Testis (tissue), 2 donors: ENCODE measurements at regions not wholly inside any gene's neighbourhood (a gene's known extent, or its start where the extent isn't known, plus 50 kb on each side); places are given as distances from the start of the nearest gene placed in this dataset.

Experiments used
- DNase-seq: peaks from one replicate; pipeline ENCODE4 v3.0.0-alpha.2; 2019
- H3K27ac ChIP-seq, 2 donors: fragments of 200-600 bp; sonication (generic); one replicate each; pipeline ENCODE4 v1.5.1; 2019
- H3K27me3 ChIP-seq: fragments of 200-600 bp; sonication (generic); one replicate; pipeline ENCODE4 v1.5.1; 2019
- H3K36me3 ChIP-seq: fragments of 200-600 bp; sonication (generic); one replicate; pipeline ENCODE4 v1.5.1; 2017; ENCODE audit warnings: low read depth; ENCODE audit errors: missing control alignments
- H3K4me1 ChIP-seq: fragments of 200-600 bp; sonication (generic); one replicate; pipeline ENCODE4 v1.5.1; 2019
- H3K4me3 ChIP-seq, 2 donors: fragments of 200-600 bp; sonication (generic); one replicate each; pipeline ENCODE4 v1.5.1; 2017 to 2019
- H3K9me3 ChIP-seq: fragments of 200-600 bp; sonication (generic); one replicate; pipeline ENCODE4 v1.5.1; 2017
- POLR2A ChIP-seq: fragments of 450-650 bp; IDR thresholded peaks from one replicate; pipeline ENCODE4 v1.6.1; 2017; ENCODE audit warnings: antibody characterized with exemption, mild to moderate bottlenecking, moderate library complexity
- WGBS, 2 donors: methylation state at CpG; one replicate each; pipeline ENCODE4 v1.1.5; 2018; 5-methylcytosine and 5-hydroxymethylcytosine counted together
- intact Hi-C: fragments of 100-400 bp; cut with DNase I; formaldehyde crosslinking; loops from one replicate; pipeline ENCODE4 v1.15.1; 2023; ENCODE audit warnings: low total_unique reads
- TF ChIP-seq, protein P1 (sequence below), 3 experiments: fragments of 450-650 bp in 2 of 3; fragments of 200-600 bp in 1 of 3; sonication (generic) in 1 of 3; IDR thresholded peaks; one replicate each; pipeline ENCODE4 v1.5.1; 2016 to 2019; ENCODE audit warnings: antibody characterized with exemption in 3 of 3, mild to moderate bottlenecking in 2 of 3, moderate library complexity in 1 of 3

DNA sequence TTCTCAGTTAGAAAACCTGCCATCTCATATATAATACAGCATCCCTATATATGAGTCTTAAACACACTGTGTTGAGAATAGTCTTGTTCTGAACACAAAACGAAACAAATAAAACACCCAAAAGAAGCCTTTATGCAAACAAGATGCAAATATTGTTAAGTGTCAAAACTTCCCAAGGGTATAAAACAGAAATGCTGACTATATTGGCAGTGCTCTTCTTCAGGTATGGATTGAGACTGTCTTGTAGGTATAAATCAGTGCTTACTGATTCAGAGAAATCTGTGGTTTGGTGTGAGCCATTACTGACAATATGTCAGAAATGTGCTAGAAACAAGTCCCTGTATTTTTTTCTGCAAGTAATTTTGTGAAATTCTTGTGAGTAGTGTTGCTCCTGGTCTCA lies 82.8 kb upstream of the CTSO start:
- no peak for DNase-seq
- 87 to 95% methylated on average over 1 of the region's 1 CpG for WGBS, 2 donors
- no peaks in the 10 kb centered on the region for H3K27me3 ChIP-seq
- H3K27ac ChIP-seq = no peak overlapping the region
- H3K9me3 ChIP-seq = no peaks in the 10 kb centered on the region
- intact Hi-C loops = no loop called here
- H3K4me3 ChIP-seq = no peak overlapping the region
- no peaks in the 10 kb centered on the region for H3K36me3 ChIP-seq
- TF ChIP-seq, protein P1, sequence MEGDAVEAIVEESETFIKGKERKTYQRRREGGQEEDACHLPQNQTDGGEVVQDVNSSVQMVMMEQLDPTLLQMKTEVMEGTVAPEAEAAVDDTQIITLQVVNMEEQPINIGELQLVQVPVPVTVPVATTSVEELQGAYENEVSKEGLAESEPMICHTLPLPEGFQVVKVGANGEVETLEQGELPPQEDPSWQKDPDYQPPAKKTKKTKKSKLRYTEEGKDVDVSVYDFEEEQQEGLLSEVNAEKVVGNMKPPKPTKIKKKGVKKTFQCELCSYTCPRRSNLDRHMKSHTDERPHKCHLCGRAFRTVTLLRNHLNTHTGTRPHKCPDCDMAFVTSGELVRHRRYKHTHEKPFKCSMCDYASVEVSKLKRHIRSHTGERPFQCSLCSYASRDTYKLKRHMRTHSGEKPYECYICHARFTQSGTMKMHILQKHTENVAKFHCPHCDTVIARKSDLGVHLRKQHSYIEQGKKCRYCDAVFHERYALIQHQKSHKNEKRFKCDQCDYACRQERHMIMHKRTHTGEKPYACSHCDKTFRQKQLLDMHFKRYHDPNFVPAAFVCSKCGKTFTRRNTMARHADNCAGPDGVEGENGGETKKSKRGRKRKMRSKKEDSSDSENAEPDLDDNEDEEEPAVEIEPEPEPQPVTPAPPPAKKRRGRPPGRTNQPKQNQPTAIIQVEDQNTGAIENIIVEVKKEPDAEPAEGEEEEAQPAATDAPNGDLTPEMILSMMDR (IDR thresholded peaks at IDR 0.05) = no peak
- no peak for TF ChIP-seq POLR2A
- no peaks in the 10 kb centered on the region for H3K4me1 ChIP-seq

GRCh38 chr4:156029691-156030090 lies 76.0 kb upstream of the CTSO start:
- intact Hi-C loops = no loop called here

DNA sequence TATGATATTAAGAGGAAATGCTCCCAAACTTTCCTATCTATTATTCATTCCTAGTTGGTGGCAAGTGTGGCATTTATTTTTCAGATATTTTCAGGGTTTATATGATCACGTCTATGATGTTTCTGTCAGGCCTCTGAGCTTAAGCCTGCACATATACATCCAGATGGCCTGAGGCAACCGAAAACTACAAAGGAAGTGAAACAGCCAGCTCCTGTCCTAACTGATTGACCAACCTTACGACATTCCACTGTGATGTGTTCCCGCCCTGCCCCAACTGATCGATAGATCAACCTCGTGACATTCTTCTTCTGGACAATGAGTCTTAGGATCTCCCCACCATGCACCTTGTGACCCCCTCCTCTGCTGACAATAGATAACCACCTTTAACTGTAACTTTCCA lies 67.6 kb upstream of the CTSO start:
- no peak overlapping the region for H3K27ac ChIP-seq
- TF ChIP-seq, protein P1 (IDR thresholded peaks at IDR 0.05) = no peak
- TF ChIP-seq POLR2A = no peak
- H3K4me1 ChIP-seq = no peaks in the 10 kb centered on the region
- no peaks in the 10 kb centered on the region for H3K27me3 ChIP-seq
- H3K36me3 ChIP-seq = no peaks in the 10 kb centered on the region
- intact Hi-C loops = no loop called here
- DNase-seq = no peak
- WGBS, 2 donors = 93 to 97% methylated on average over 6 of the region's 6 CpGs
- no peaks in the 10 kb centered on the region for H3K9me3 ChIP-seq
- H3K4me3 ChIP-seq = no peak overlapping the region

More at GRCh38 chr4:156029691-156030090, 76.0 kb upstream of the CTSO start:
- H3K4me1 ChIP-seq = no peaks in the 10 kb centered on the region
- no peak overlapping the region for H3K4me3 ChIP-seq
- H3K27ac ChIP-seq = no peak overlapping the region
- 94 to 95% methylated on average over 1 of the region's 1 CpG for WGBS, 2 donors
- H3K27me3 ChIP-seq = no peaks in the 10 kb centered on the region
- DNase-seq = no peak
- H3K36me3 ChIP-seq = no peaks in the 10 kb centered on the region
- no peaks in the 10 kb centered on the region for H3K9me3 ChIP-seq
- no peak for TF ChIP-seq POLR2A
- TF ChIP-seq, protein P1 (IDR thresholded peaks at IDR 0.05) = no peak

DNA sequence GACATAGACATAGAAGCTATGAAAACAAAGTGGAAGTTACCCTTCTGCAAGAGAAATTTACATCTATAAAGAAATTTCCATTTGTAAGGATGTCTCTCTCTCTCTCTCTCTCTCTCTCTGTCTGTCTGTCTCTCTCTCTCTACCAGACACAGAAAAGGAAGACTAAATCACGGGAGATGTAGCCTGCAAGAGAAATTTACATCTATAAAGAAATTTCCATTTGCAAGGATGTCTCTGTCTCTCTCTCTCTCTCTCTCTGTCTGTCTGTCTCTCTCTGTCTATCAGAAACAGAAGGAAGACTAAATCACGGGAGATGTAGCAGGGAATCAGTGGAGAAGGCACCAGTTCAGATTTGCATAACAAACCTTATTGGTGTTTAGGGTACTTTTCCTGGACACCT lies 65.6 kb upstream of the CTSO start:
- no peaks in the 10 kb centered on the region for H3K4me1 ChIP-seq
- H3K36me3 ChIP-seq = no peaks in the 10 kb centered on the region
- no peak for TF ChIP-seq POLR2A
- TF ChIP-seq, protein P1 (IDR thresholded peaks at IDR 0.05) = no peak
- no peak overlapping the region for H3K27ac ChIP-seq
- intact Hi-C loops = no loop called here
- H3K4me3 ChIP-seq = no peak overlapping the region
- 52 to 70% methylated on average over 2 of the region's 2 CpGs for WGBS, 2 donors
- no peaks in the 10 kb centered on the region for H3K27me3 ChIP-seq
- DNase-seq = no peak
- no peaks in the 10 kb centered on the region for H3K9me3 ChIP-seq

- TF ChIP-seq, protein P1 (IDR thresholded peaks at IDR 0.05) = no peak
- TF ChIP-seq POLR2A = no peak
- Histone ChIP-seq H3K4me1 (no peaks in the 10 kb centered on the region), H3K27me3 (no peaks in the 10 kb centered on the region), H3K27ac (no peak overlapping the region), H3K4me3 (no peak overlapping the region), H3K9me3 (no peaks in the 10 kb centered on the region), H3K36me3 (no peaks in the 10 kb centered on the region)
- WGBS, 2 donors = 57 to 67% methylated on average over 5 of the region's 5 CpGs
- intact Hi-C loops = no loop called here
- DNase-seq = no peak
Measured at GRCh38 chr4:156018383-156018782, 64.7 kb upstream of the CTSO start.
